HG02678 (cell line): ENCODE measurements at regions not wholly inside any gene's neighbourhood (a gene's known extent, or its start where the extent isn't known, plus 50 kb on each side); places are given as distances from the start of the nearest gene placed in this dataset.
A peak's percentile ranks its signal among the peaks of the same experiment; 100 is the strongest.
"Not testable (repeated sequence)": the region's sequence is repeated elsewhere in the genome, so short reads cannot be mapped to it uniquely, and the experiment has no call there.

Experiments
- ATAC-seq: cut with Tn5 transposase; IDR thresholded peaks from one replicate; pipeline ENCODE4 v1.9.1; 2021; ENCODE audit warnings: mild to moderate bottlenecking, moderate library complexity; ENCODE audit not compliant: unreplicated experiment

GRCh38 chr13:24992946-24993345 lies 103.0 kb upstream of the PABPC3 start:
- not testable (repeated sequence) for ATAC-seq

- peak; percentile 56 for ATAC-seq
Observed at GRCh38 chr13:24995225-24995804, 100.6 kb upstream of the PABPC3 start.

GRCh38 chr13:24997367-24997967 lies 98.5 kb upstream of the PABPC3 start:
- ATAC-seq: no peak

GRCh38 chr13:24998433-24998832 lies 97.5 kb upstream of the PABPC3 start:
- no peak for ATAC-seq

GRCh38 chr13:25001476-25002206 lies 94.3 kb upstream of the PABPC3 start:
- no peak for ATAC-seq

- not testable (repeated sequence) for ATAC-seq
Observed at GRCh38 chr13:25002311-25002710, 93.6 kb upstream of the PABPC3 start.

- ATAC-seq: not testable (repeated sequence)
Observed at GRCh38 chr13:25004489-25004888, 91.4 kb upstream of the PABPC3 start.

GRCh38 chr13:25005050-25005497 lies 90.9 kb upstream of the PABPC3 start:
- peak; percentile 58 for ATAC-seq

- not testable (repeated sequence) for ATAC-seq
Observed at GRCh38 chr13:25007389-25007788, 88.5 kb upstream of the PABPC3 start.

- ATAC-seq: not testable (repeated sequence)
Observed at GRCh38 chr13:25014398-25014973, 81.5 kb upstream of the PABPC3 start.

- not testable (repeated sequence) for ATAC-seq
Observed at GRCh38 chr13:25017176-25017575, 78.8 kb upstream of the PABPC3 start.

GRCh38 chr13:25017808-25018728 lies 77.9 kb upstream of the PABPC3 start:
- not testable (repeated sequence) for ATAC-seq

GRCh38 chr13:25018729-25019115 lies 77.2 kb upstream of the PABPC3 start:
- ATAC-seq: no peak

GRCh38 chr13:25019741-25020140 lies 76.2 kb upstream of the PABPC3 start:
- ATAC-seq: not testable (repeated sequence)

GRCh38 chr13:25024175-25024574 lies 71.8 kb upstream of the PABPC3 start:
- no peak for ATAC-seq

GRCh38 chr13:25032160-25032559 lies 63.8 kb upstream of the PABPC3 start:
- ATAC-seq: no peak

- no peak for ATAC-seq
Observed at GRCh38 chr13:25034173-25034572, 61.8 kb upstream of the PABPC3 start.

- peak; percentile 54 for ATAC-seq
Observed at GRCh38 chr13:25037057-25037813, 58.7 kb upstream of the PABPC3 start.

GRCh38 chr13:25042151-25042865 lies 53.6 kb upstream of the PABPC3 start:
- ATAC-seq: no peak
